HCT116 (cell line): ENCODE measurements at regions not wholly inside any gene's neighbourhood (a gene's known extent, or its start where the extent isn't known, plus 50 kb on each side); places are given as distances from the start of the nearest gene placed in this dataset.

Experiments used
- ATAC-seq: fragments of 200-7000 bp; cut with Tn5 transposase; 2 replicates; pipeline ENCODE4 v1.9.1; 2020; ENCODE audit warnings: mild to moderate bottlenecking, moderate library complexity
- BruUV-seq: library from RNA; stranded (reverse); fragments of 400-500 nt; replicated peaks from 2 replicates; lab custom pipeline; 2021; lab: Mats Ljungman, UMichigan
- CTCF ChIA-PET: fragments of 300-600 bp; sonication (Branson Sonifier 250); formaldehyde crosslinking; loops from one replicate; lab custom pipeline; 2021; ENCODE audit warnings: antibody characterized with exemption; lab: Charles Lee
- POLR2A ChIA-PET: fragments of 300-600, 350-600 bp; sonication (Branson Sonifier 250); formaldehyde crosslinking; loops from one replicate; lab custom pipeline; 2021; ENCODE audit warnings: antibody characterized with exemption; lab: Charles Lee
- RAD21 ChIA-PET, 2 experiments: fragments of 300-600 bp; sonication (Branson Sonifier 250); formaldehyde crosslinking; loops; one replicate each; lab custom pipeline; 2023; ENCODE audit warnings: low total read pairs in 2 of 2; ENCODE audit not compliant: uncharacterized antibody in 2 of 2, unreplicated experiment in 2 of 2, low non-redundant PET in 1 of 2; lab: Charles Lee
- DNase-seq: peaks from one replicate; pipeline ENCODE4 v3.0.0-alpha.2; 2010; ENCODE audit warnings: low read depth, low spot score
- H2AFZ ChIP-seq: fragments of 200-600 bp; shearing (Covaris generic), sonication (generic); 2 replicates; pipeline ENCODE4 v1.6.1; 2017; ENCODE audit warnings: low read depth, mixed run types, mixed read lengths, antibody characterized with exemption, low read length; ENCODE audit not compliant: poor library complexity, severe bottlenecking
- H3K27ac ChIP-seq: 2 replicates; pipeline ENCODE4 v1.5.1; 2012; ENCODE audit warnings: low read depth, low read length
- H3K27me3 ChIP-seq: fragments of 200-600 bp; sonication (generic); 2 replicates; pipeline ENCODE4 v1.6.1; 2016; ENCODE audit warnings: mixed run types, low read length, mixed read lengths; ENCODE audit not compliant: insufficient read depth
- H3K36me3 ChIP-seq, 2 experiments: fragments of 200-500 bp in 1 of 2; fragments of 200-600 bp in 1 of 2; sonication (Bioruptor generic) in 1 of 2; sonication (generic) in 1 of 2; 2 replicates each; pipeline versions ENCODE4 v1.5.1 to v1.6.1; 2014 to 2016; ENCODE audit warnings: low read length in 2 of 2, inconsistent platforms in 1 of 2, mixed read lengths in 1 of 2, mixed run types in 1 of 2; ENCODE audit not compliant: insufficient read depth in 2 of 2, control insufficient read depth in 1 of 2
- H3K4me1 ChIP-seq, 2 experiments: fragments of 200-600 bp in 1 of 2; sonication (generic) in 1 of 2; 2 replicates each; pipeline versions ENCODE4 v1.5.1 to v1.6.1; 2012 to 2017; ENCODE audit warnings: low read length in 2 of 2, inconsistent platforms in 1 of 2, mild to moderate bottlenecking in 1 of 2, mixed read lengths in 1 of 2, mixed run types in 1 of 2, moderate library complexity in 1 of 2; ENCODE audit not compliant: insufficient read depth in 2 of 2, control insufficient read depth in 1 of 2
- H3K4me2 ChIP-seq: fragments of 200-600 bp; sonication (generic); 2 replicates; pipeline ENCODE4 v1.6.1; 2017; ENCODE audit warnings: mixed run types, low read length, mixed read lengths
- H3K4me3 ChIP-seq, 2 experiments: fragments of 200-600 bp in 1 of 2; sonication (generic) in 1 of 2; replicated peaks in 1 of 2; 2 replicates each; pipeline ENCODE4 v1.5.1; 2011 to 2016; ENCODE audit warnings: low read length in 2 of 2, control low read depth in 1 of 2, low read depth in 1 of 2, mild to moderate bottlenecking in 1 of 2, mixed read lengths in 1 of 2, mixed run types in 1 of 2
- H3K79me2 ChIP-seq: fragments of 200-600 bp; sonication (generic); 2 replicates; pipeline ENCODE4 v1.6.1; 2017; ENCODE audit warnings: mild to moderate bottlenecking, mixed run types, low read length, moderate library complexity, mixed read lengths; ENCODE audit not compliant: insufficient read depth
- H3K9ac ChIP-seq: fragments of 200-600 bp; sonication (generic); 2 replicates; pipeline ENCODE4 v1.6.1; 2016; ENCODE audit warnings: low read length, mixed read lengths
- H3K9me2 ChIP-seq: fragments of 200-600 bp; sonication (generic), shearing (Covaris generic); 2 replicates; pipeline ENCODE4 v1.6.1; 2017; ENCODE audit warnings: mixed run types, mild to moderate bottlenecking, moderate library complexity; ENCODE audit not compliant: insufficient read depth
- H3K9me3 ChIP-seq, 2 experiments: fragments of 200-500 bp in 1 of 2; fragments of 200-600 bp in 1 of 2; sonication (Bioruptor generic) in 1 of 2; sonication (generic) in 1 of 2; 2 replicates each; pipeline ENCODE4 v1.6.1; 2014 to 2017; ENCODE audit warnings: low read length in 2 of 2, mixed read lengths in 2 of 2, inconsistent platforms in 1 of 2, low read depth in 1 of 2, mild to moderate bottlenecking in 1 of 2, mixed run types in 1 of 2, moderate library complexity in 1 of 2; ENCODE audit not compliant: control insufficient read depth in 1 of 2, insufficient read depth in 1 of 2
- H4K20me1 ChIP-seq: fragments of 200-600 bp; sonication (generic), shearing (Covaris generic); 2 replicates; pipeline ENCODE4 v1.6.1; 2017; ENCODE audit warnings: mixed run types, mild to moderate bottlenecking, moderate library complexity; ENCODE audit not compliant: insufficient read depth
- CBX3 ChIP-seq: IDR thresholded peaks from 2 replicates; pipeline ENCODE4 v1.6.1; 2012; ENCODE audit warnings: low read depth
- CEBPB ChIP-seq: IDR thresholded peaks from 2 replicates; pipeline ENCODE4 v1.6.1; 2012; ENCODE audit warnings: low read depth
- EGR1 ChIP-seq: IDR thresholded peaks from 2 replicates; pipeline ENCODE4 v1.6.1; 2012; ENCODE audit warnings: low read depth
- ELF1 ChIP-seq: IDR thresholded peaks from 2 replicates; pipeline ENCODE4 v1.6.1; 2012; ENCODE audit warnings: low read depth, borderline replicate concordance
- EZH2 ChIP-seq: fragments of 200-600 bp; sonication (generic); IDR thresholded peaks from 2 replicates; pipeline ENCODE4 v1.6.1; 2017; ENCODE audit warnings: antibody characterized with exemption, mixed run types
- EZH2phosphoT487 ChIP-seq: fragments of 200-600 bp; IDR thresholded peaks from 2 replicates; pipeline ENCODE4 v1.6.1; 2018; ENCODE audit warnings: antibody characterized with exemption, borderline replicate concordance
- FOSL1 ChIP-seq: IDR thresholded peaks from 2 replicates; pipeline ENCODE4 v1.6.1; 2012; ENCODE audit warnings: low read depth
- JUND ChIP-seq: IDR thresholded peaks from 2 replicates; pipeline ENCODE4 v1.6.1; 2012
- RAD21 ChIP-seq: IDR thresholded peaks from 2 replicates; pipeline ENCODE4 v1.6.1; 2012; ENCODE audit warnings: low read depth, mild to moderate bottlenecking
- SIN3A ChIP-seq: IDR thresholded peaks from 2 replicates; pipeline ENCODE4 v1.6.1; 2012; ENCODE audit warnings: low read depth
- SP1 ChIP-seq: IDR thresholded peaks from 2 replicates; pipeline ENCODE4 v1.6.1; 2012; ENCODE audit warnings: low read depth
- SRF ChIP-seq: IDR thresholded peaks from 2 replicates; pipeline ENCODE4 v1.6.1; 2012; ENCODE audit warnings: low read depth
- TCF7L2 ChIP-seq: IDR thresholded peaks from 2 replicates; pipeline ENCODE4 v1.7.0; 2011; ENCODE audit warnings: borderline replicate concordance, inconsistent platforms; ENCODE audit not compliant: insufficient read depth, insufficient read length; ENCODE audit errors: extremely low read depth
- YY1 ChIP-seq: IDR thresholded peaks from 2 replicates; pipeline ENCODE4 v1.6.1; 2011; ENCODE audit warnings: low read length, low read depth, moderate library complexity, mild to moderate bottlenecking; ENCODE audit not compliant: insufficient replicate concordance; ENCODE audit errors: extremely low read depth
- ZFX ChIP-seq: fragments of 450-650 bp; IDR thresholded peaks from 2 replicates; pipeline ENCODE4 v1.6.1; 2017
- ZNF274 ChIP-seq: fragments of 200-500 bp; sonication (Bioruptor generic); IDR thresholded peaks from 2 replicates; pipeline ENCODE4 v1.6.1; 2014; ENCODE audit warnings: mild to moderate bottlenecking, low read depth, low read length, inconsistent platforms
- intact Hi-C: fragments of 100-400 bp; cut with micrococcal nuclease; formaldehyde crosslinking; loops from 2 replicates; pipeline ENCODE4 v1.10.0; 2022
- TF ChIP-seq, protein P1 (sequence below), 3 experiments: fragments of 200-600 bp in 1 of 3; sonication (generic) in 1 of 3; IDR thresholded peaks in 2 of 3; conservative IDR thresholded peaks in 1 of 3; 2 replicates each; pipeline ENCODE4 v1.5.1; 2012 to 2017; ENCODE audit warnings: low read depth in 2 of 3, low read length in 2 of 3, antibody characterized with exemption in 1 of 3, borderline replicate concordance in 1 of 3, control low read depth in 1 of 3, mild to moderate bottlenecking in 1 of 3, mixed read lengths in 1 of 3, mixed run types in 1 of 3, moderate library complexity in 1 of 3; ENCODE audit not compliant: insufficient read depth in 1 of 3
- TF ChIP-seq, protein P2 (sequence below): IDR thresholded peaks from 2 replicates; pipeline ENCODE4 v1.6.1; 2012
- TF ChIP-seq, protein P3 (sequence below): IDR thresholded peaks from 2 replicates; pipeline ENCODE4 v1.6.1; 2012; ENCODE audit warnings: low read depth

DNA sequence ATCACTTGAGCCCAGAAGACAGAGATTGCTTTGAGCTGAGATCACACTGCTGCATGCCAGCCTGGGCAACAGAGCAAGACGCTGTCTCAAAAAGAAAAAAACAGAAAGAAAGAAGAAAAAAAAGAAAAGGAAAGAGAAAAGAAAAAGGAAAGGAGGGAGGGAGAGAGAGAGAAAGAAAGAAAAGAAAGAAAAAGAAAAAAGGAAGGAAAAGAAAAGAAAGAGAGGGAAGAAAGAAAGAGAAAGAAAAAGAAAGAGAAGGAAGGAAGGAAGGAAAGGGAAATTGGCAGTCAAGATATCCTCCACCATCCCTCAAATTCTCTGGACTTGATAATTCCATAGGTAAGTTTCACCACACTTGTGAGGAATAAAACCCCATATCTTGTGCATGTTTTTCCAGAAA lies 71.4 kb upstream of the WSB1 start:
- CTCF ChIA-PET, result interaction anchor here (1.2 to 1.6 kb wide), 2 partner anchors 14 to 16 kb away, joined by 6 read pairs; no protein-coding TSS in a partner anchor
- H3K4me2 ChIP-seq, result no peak overlapping the region
- no peaks in the 10 kb centered on the region for H3K36me3 ChIP-seq
- H4K20me1 ChIP-seq, result no peaks in the 10 kb centered on the region
- H3K9me3 ChIP-seq, result no peaks in the 10 kb centered on the region
- no peak for ATAC-seq
- H3K4me1 ChIP-seq, result peaks cover 0 to 11% of the 10 kb centered on the region in 2 experiments; a peak in 2 of 4 replicates
- H3K27ac ChIP-seq, result no peak overlapping the region
- no peaks in the 10 kb centered on the region; the same call in 1 of the 2 replicates for H3K9me2 ChIP-seq
- DNase-seq, result no peak
- H3K79me2 ChIP-seq, result no peaks in the 10 kb centered on the region
- no peak for TF ChIP-seq ELF1
- no peak for TF ChIP-seq EGR1
- no peak for TF ChIP-seq CEBPB
- TF ChIP-seq, protein P1, sequence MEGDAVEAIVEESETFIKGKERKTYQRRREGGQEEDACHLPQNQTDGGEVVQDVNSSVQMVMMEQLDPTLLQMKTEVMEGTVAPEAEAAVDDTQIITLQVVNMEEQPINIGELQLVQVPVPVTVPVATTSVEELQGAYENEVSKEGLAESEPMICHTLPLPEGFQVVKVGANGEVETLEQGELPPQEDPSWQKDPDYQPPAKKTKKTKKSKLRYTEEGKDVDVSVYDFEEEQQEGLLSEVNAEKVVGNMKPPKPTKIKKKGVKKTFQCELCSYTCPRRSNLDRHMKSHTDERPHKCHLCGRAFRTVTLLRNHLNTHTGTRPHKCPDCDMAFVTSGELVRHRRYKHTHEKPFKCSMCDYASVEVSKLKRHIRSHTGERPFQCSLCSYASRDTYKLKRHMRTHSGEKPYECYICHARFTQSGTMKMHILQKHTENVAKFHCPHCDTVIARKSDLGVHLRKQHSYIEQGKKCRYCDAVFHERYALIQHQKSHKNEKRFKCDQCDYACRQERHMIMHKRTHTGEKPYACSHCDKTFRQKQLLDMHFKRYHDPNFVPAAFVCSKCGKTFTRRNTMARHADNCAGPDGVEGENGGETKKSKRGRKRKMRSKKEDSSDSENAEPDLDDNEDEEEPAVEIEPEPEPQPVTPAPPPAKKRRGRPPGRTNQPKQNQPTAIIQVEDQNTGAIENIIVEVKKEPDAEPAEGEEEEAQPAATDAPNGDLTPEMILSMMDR (IDR thresholded peaks at IDR 0.05 in 2 of 3, conservative IDR thresholded peaks at IDR 0.05 in 1 of 3; ENCODE audit: borderline replicate concordance in 1 of 3, insufficient read depth in 1 of 3, low read depth in 2 of 3, low read length in 2 of 3), result no peak
- TF ChIP-seq JUND, result no peak
- TF ChIP-seq FOSL1, result no peak
- no peak for TF ChIP-seq ZNF274
- TF ChIP-seq SIN3A, result no peak
- TF ChIP-seq CBX3, result no peak
- TF ChIP-seq SP1, result no peak
- TF ChIP-seq SRF, result no peak
- no peak for TF ChIP-seq EZH2phosphoT487
- TF ChIP-seq, protein P2, sequence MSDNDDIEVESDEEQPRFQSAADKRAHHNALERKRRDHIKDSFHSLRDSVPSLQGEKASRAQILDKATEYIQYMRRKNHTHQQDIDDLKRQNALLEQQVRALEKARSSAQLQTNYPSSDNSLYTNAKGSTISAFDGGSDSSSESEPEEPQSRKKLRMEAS, result no peak
- TF ChIP-seq RAD21, result no peak
- TF ChIP-seq ZFX, result no peak
- no peak for TF ChIP-seq EZH2
- TF ChIP-seq TCF7L2, result no peak
- no peak for TF ChIP-seq YY1
- TF ChIP-seq, protein P3, sequence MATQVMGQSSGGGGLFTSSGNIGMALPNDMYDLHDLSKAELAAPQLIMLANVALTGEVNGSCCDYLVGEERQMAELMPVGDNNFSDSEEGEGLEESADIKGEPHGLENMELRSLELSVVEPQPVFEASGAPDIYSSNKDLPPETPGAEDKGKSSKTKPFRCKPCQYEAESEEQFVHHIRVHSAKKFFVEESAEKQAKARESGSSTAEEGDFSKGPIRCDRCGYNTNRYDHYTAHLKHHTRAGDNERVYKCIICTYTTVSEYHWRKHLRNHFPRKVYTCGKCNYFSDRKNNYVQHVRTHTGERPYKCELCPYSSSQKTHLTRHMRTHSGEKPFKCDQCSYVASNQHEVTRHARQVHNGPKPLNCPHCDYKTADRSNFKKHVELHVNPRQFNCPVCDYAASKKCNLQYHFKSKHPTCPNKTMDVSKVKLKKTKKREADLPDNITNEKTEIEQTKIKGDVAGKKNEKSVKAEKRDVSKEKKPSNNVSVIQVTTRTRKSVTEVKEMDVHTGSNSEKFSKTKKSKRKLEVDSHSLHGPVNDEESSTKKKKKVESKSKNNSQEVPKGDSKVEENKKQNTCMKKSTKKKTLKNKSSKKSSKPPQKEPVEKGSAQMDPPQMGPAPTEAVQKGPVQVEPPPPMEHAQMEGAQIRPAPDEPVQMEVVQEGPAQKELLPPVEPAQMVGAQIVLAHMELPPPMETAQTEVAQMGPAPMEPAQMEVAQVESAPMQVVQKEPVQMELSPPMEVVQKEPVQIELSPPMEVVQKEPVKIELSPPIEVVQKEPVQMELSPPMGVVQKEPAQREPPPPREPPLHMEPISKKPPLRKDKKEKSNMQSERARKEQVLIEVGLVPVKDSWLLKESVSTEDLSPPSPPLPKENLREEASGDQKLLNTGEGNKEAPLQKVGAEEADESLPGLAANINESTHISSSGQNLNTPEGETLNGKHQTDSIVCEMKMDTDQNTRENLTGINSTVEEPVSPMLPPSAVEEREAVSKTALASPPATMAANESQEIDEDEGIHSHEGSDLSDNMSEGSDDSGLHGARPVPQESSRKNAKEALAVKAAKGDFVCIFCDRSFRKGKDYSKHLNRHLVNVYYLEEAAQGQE, result no peak
- TF ChIP-seq, all 23 proteins: peak for 0
- Histone ChIP-seq H3K4me3 (no peak overlapping the region), H3K27me3 (no peaks in the 10 kb centered on the region), H3K9ac (no peak overlapping the region), H2AFZ (no peak overlapping the region)
- ChIA-PET RAD21 (no interaction called here), POLR2A (no interaction called here)
- intact Hi-C loops, result no loop called here
- no TSS peak for BruUV-seq
